HG03378 (cell line): ENCODE measurements at regions not wholly inside any gene's neighbourhood (a gene's known extent, or its start where the extent isn't known, plus 50 kb on each side); places are given as distances from the start of the nearest gene placed in this dataset.
"Not testable (repeated sequence)": the region's sequence is repeated elsewhere in the genome, so short reads cannot be mapped to it uniquely, and the experiment has no call there.

Experiments
- ATAC-seq: cut with Tn5 transposase; IDR thresholded peaks from one replicate; pipeline ENCODE4 v1.9.1; 2021; ENCODE audit warnings: mild to moderate bottlenecking, moderate library complexity; ENCODE audit not compliant: unreplicated experiment

GRCh38 chr10:22158426-22158825 is 59.4 kb downstream of the EBLN1 start:
- ATAC-seq, result no peak

- ATAC-seq, result no peak
Measured at GRCh38 chr10:22156750-22157149, 61.1 kb downstream of the EBLN1 start.

- ATAC-seq, result no peak
Measured at GRCh38 chr10:22152403-22152802, 65.4 kb downstream of the EBLN1 start.

- ATAC-seq, result no peak
Measured at GRCh38 chr10:22150842-22151241, 67.0 kb downstream of the EBLN1 start.

GRCh38 chr10:22148961-22149360 is 68.9 kb downstream of the EBLN1 start:
- no peak for ATAC-seq

GRCh38 chr10:22145873-22146272 is 71.9 kb downstream of the EBLN1 start:
- not testable (repeated sequence) for ATAC-seq

GRCh38 chr10:22137542-22137941 is 80.3 kb downstream of the EBLN1 start:
- no peak for ATAC-seq

GRCh38 chr10:22135591-22135990 is 82.2 kb downstream of the EBLN1 start:
- ATAC-seq, result no peak

- ATAC-seq, result no peak
Measured at GRCh38 chr10:22133749-22134624, 83.8 kb downstream of the EBLN1 start.

- ATAC-seq, result not testable (repeated sequence)
Measured at GRCh38 chr10:22130824-22131223, 87.0 kb downstream of the EBLN1 start.

GRCh38 chr10:22129612-22130011 is 88.2 kb downstream of the EBLN1 start:
- not testable (repeated sequence) for ATAC-seq

GRCh38 chr10:22121181-22121580 is 96.6 kb downstream of the EBLN1 start:
- ATAC-seq, result not testable (repeated sequence)

GRCh38 chr10:22120072-22120471 is 97.7 kb downstream of the EBLN1 start:
- not testable (repeated sequence) for ATAC-seq

GRCh38 chr10:22119575-22119974 is 98.2 kb downstream of the EBLN1 start:
- not testable (repeated sequence) for ATAC-seq

GRCh38 chr10:22111705-22112104 is 106.1 kb downstream of the EBLN1 start:
- ATAC-seq, result no peak

GRCh38 chr10:22111260-22111659 is 106.6 kb downstream of the EBLN1 start:
- no peak for ATAC-seq

- ATAC-seq, result no peak
Measured at GRCh38 chr10:22110761-22111160, 107.1 kb downstream of the EBLN1 start.

- no peak for ATAC-seq
Measured at GRCh38 chr10:22105270-22105669, 101.7 kb upstream of the DNAJC1 start.

GRCh38 chr10:22103701-22104470 is 100.4 kb upstream of the DNAJC1 start:
- peak; percentile 49 for ATAC-seq

- no peak for ATAC-seq
Measured at GRCh38 chr10:22097696-22098095, 94.2 kb upstream of the DNAJC1 start.

GRCh38 chr10:22091260-22091659 is 87.7 kb upstream of the DNAJC1 start:
- not testable (repeated sequence) for ATAC-seq

- no peak for ATAC-seq
Measured at GRCh38 chr10:22087402-22087738, 83.8 kb upstream of the DNAJC1 start.
